ENCODE measurements at regions not wholly inside any gene's neighbourhood (a gene's known extent, or its start where the extent isn't known, plus 50 kb on each side); places are given as distances from the start of the nearest gene placed in this dataset.
"Not testable (repeated sequence)": the region's sequence is repeated elsewhere in the genome, so short reads cannot be mapped to it uniquely, and the experiment has no call there.

- no peak for DNase-seq
Measured at GRCh38 chr17:51439395-51440229, 179.3 kb downstream of the UTP18 start.

- no peak for DNase-seq
Measured at GRCh38 chr17:51441431-51441830, 181.1 kb downstream of the UTP18 start.

GRCh38 chr17:51442088-51442865 lies 181.9 kb downstream of the UTP18 start:
- DNase-seq, result no peak

GRCh38 chr17:51443646-51444045 lies 183.3 kb downstream of the UTP18 start:
- DNase-seq, result no peak

- DNase-seq, result no peak
Measured at GRCh38 chr17:51445946-51446345, 185.6 kb downstream of the UTP18 start.

- no peak for DNase-seq
Measured at GRCh38 chr17:51454456-51454978, 194.2 kb downstream of the UTP18 start.

- no peak for DNase-seq
Measured at GRCh38 chr17:51455211-51455610, 194.9 kb downstream of the UTP18 start.

- no peak for DNase-seq
Measured at GRCh38 chr17:51455931-51456330, 195.6 kb downstream of the UTP18 start.

- DNase-seq, result no peak
Measured at GRCh38 chr17:51456942-51457341, 196.6 kb downstream of the UTP18 start.

- DNase-seq, result no peak
Measured at GRCh38 chr17:51461578-51462004, 201.2 kb downstream of the UTP18 start.

- DNase-seq, result no peak
Measured at GRCh38 chr17:51463353-51463752, 203.0 kb downstream of the UTP18 start.

GRCh38 chr17:51467336-51467735 lies 207.0 kb downstream of the UTP18 start:
- no peak for DNase-seq

- DNase-seq, result no peak
Measured at GRCh38 chr17:51472670-51473205, 212.4 kb downstream of the UTP18 start.

- DNase-seq, result no peak
Measured at GRCh38 chr17:51474764-51475163, 214.4 kb downstream of the UTP18 start.

- DNase-seq, result no peak
Measured at GRCh38 chr17:51475730-51476129, 215.4 kb downstream of the UTP18 start.

- no peak for DNase-seq
Measured at GRCh38 chr17:51479303-51479702, 219.0 kb downstream of the UTP18 start.

- DNase-seq, result no peak
Measured at GRCh38 chr17:51481370-51481769, 221.0 kb downstream of the UTP18 start.

GRCh38 chr17:51482248-51482647 lies 221.9 kb downstream of the UTP18 start:
- DNase-seq, result not testable (repeated sequence)

GRCh38 chr17:51486091-51486490 lies 225.7 kb downstream of the UTP18 start:
- DNase-seq, result no peak

GRCh38 chr17:51486885-51487520 lies 226.7 kb downstream of the UTP18 start:
- DNase-seq, result no peak

- DNase-seq, result no peak
Measured at GRCh38 chr17:51487947-51488346, 227.6 kb downstream of the UTP18 start.

- DNase-seq, result no peak
Measured at GRCh38 chr17:51491416-51491815, 231.1 kb downstream of the UTP18 start.

GRCh38 chr17:51493206-51493605 lies 232.9 kb downstream of the UTP18 start:
- DNase-seq, result no peak

Measured in NCI-H1417 treated with DMSO at 0.1 percent for 48 hours (cell line).